ENCODE measurements at regions not wholly inside any gene's neighbourhood (a gene's known extent, or its start where the extent isn't known, plus 50 kb on each side); places are given as distances from the start of the nearest gene placed in this dataset.

DNA sequence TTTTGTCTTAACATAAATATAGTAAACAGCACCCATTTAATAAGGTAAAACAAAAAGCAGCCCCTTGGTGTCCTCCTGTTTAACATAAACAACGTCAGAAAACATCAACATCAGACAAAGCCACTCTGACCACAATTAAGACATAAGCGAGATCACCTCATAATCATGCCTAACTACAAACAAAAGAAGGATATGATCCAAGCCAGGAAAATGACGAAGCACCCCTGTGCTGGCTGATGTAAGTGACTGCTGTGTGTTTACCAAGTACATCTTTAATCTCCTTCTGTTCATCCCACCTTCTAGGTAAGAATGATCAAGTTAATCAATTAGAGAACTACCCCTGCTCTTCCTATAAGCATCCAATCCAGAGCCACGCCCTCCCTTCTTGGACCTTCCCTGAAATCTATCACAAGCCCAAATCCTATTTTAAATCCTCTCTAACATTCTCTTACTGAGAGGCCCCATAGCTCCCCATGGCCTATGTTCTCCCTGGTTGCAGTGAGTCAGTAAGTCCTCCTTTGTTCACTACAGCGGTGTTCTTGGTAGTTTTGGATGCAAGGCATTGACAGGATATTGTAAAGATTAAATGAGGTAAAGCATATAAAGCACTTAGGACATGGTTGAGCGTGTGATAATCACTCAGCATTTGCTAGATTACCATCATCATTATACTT, 424.2 kb downstream of the TSN start:
- TF ChIP-seq, protein P1, sequence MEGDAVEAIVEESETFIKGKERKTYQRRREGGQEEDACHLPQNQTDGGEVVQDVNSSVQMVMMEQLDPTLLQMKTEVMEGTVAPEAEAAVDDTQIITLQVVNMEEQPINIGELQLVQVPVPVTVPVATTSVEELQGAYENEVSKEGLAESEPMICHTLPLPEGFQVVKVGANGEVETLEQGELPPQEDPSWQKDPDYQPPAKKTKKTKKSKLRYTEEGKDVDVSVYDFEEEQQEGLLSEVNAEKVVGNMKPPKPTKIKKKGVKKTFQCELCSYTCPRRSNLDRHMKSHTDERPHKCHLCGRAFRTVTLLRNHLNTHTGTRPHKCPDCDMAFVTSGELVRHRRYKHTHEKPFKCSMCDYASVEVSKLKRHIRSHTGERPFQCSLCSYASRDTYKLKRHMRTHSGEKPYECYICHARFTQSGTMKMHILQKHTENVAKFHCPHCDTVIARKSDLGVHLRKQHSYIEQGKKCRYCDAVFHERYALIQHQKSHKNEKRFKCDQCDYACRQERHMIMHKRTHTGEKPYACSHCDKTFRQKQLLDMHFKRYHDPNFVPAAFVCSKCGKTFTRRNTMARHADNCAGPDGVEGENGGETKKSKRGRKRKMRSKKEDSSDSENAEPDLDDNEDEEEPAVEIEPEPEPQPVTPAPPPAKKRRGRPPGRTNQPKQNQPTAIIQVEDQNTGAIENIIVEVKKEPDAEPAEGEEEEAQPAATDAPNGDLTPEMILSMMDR (IDR thresholded peaks at IDR 0.05; ENCODE audit: insufficient read depth, low read length): no peak
- TF ChIP-seq POLR2AphosphoS5 (IDR thresholded peaks at IDR 0.05; ENCODE audit: low read depth) (no peak), GABPA (IDR thresholded peaks at IDR 0.05; ENCODE audit: low read depth) (no peak), SPI1 (IDR thresholded peaks at IDR 0.05; ENCODE audit: borderline replicate concordance, low read depth) (no peak)
- TF ChIP-seq, protein P2, sequence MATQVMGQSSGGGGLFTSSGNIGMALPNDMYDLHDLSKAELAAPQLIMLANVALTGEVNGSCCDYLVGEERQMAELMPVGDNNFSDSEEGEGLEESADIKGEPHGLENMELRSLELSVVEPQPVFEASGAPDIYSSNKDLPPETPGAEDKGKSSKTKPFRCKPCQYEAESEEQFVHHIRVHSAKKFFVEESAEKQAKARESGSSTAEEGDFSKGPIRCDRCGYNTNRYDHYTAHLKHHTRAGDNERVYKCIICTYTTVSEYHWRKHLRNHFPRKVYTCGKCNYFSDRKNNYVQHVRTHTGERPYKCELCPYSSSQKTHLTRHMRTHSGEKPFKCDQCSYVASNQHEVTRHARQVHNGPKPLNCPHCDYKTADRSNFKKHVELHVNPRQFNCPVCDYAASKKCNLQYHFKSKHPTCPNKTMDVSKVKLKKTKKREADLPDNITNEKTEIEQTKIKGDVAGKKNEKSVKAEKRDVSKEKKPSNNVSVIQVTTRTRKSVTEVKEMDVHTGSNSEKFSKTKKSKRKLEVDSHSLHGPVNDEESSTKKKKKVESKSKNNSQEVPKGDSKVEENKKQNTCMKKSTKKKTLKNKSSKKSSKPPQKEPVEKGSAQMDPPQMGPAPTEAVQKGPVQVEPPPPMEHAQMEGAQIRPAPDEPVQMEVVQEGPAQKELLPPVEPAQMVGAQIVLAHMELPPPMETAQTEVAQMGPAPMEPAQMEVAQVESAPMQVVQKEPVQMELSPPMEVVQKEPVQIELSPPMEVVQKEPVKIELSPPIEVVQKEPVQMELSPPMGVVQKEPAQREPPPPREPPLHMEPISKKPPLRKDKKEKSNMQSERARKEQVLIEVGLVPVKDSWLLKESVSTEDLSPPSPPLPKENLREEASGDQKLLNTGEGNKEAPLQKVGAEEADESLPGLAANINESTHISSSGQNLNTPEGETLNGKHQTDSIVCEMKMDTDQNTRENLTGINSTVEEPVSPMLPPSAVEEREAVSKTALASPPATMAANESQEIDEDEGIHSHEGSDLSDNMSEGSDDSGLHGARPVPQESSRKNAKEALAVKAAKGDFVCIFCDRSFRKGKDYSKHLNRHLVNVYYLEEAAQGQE (IDR thresholded peaks at IDR 0.05; ENCODE audit: insufficient replicate concordance, low read depth): no peak
- Histone ChIP-seq H3K4me3 (replicated peaks; ENCODE audit: insufficient read depth, low read length) (no peak overlapping the region), H3K27me3 (ENCODE audit: insufficient read depth, poor library complexity, severe bottlenecking) (no peaks in the 10 kb centered on the region), H3K27ac (replicated peaks) (no peak overlapping the region)
- DNase-seq (ENCODE audit: low read depth in 1 of 2, low spot score in 1 of 2): no peak

DNA sequence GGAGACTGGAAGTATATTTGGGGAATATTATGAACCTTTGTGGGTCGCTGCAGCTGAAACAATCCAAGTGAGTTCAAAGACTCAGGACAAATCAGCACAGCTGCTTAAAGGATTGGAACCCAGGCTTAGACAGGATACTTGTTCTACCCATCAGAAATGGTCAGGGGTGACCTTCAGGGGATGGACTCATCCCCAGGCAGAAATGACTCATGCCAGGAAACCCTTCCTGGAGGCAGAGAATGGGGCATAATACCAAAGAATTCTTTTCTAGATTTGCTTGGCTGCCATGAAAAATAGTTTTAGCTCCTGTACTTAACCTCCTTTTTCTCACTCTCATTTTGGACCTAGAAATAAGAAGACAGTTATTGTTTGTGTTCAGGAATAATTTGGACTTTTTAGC, 425.5 kb downstream of the TSN start:
- Histone ChIP-seq H3K4me3 (replicated peaks; ENCODE audit: insufficient read depth, low read length) (no peak overlapping the region), H3K27ac (replicated peaks) (no peak overlapping the region), H3K27me3 (ENCODE audit: insufficient read depth, poor library complexity, severe bottlenecking) (no peaks in the 10 kb centered on the region)
- DNase-seq (ENCODE audit: low read depth in 1 of 2, low spot score in 1 of 2): no peak
- no peak for TF ChIP-seq POLR2AphosphoS5 (IDR thresholded peaks at IDR 0.05; ENCODE audit: low read depth)
- TF ChIP-seq, protein P1 (IDR thresholded peaks at IDR 0.05; ENCODE audit: insufficient read depth, low read length): no peak
- TF ChIP-seq, protein P2 (IDR thresholded peaks at IDR 0.05; ENCODE audit: insufficient replicate concordance, low read depth): no peak
- no peak for TF ChIP-seq GABPA (IDR thresholded peaks at IDR 0.05; ENCODE audit: low read depth)
- no peak for TF ChIP-seq SPI1 (IDR thresholded peaks at IDR 0.05; ENCODE audit: borderline replicate concordance, low read depth)

DNA sequence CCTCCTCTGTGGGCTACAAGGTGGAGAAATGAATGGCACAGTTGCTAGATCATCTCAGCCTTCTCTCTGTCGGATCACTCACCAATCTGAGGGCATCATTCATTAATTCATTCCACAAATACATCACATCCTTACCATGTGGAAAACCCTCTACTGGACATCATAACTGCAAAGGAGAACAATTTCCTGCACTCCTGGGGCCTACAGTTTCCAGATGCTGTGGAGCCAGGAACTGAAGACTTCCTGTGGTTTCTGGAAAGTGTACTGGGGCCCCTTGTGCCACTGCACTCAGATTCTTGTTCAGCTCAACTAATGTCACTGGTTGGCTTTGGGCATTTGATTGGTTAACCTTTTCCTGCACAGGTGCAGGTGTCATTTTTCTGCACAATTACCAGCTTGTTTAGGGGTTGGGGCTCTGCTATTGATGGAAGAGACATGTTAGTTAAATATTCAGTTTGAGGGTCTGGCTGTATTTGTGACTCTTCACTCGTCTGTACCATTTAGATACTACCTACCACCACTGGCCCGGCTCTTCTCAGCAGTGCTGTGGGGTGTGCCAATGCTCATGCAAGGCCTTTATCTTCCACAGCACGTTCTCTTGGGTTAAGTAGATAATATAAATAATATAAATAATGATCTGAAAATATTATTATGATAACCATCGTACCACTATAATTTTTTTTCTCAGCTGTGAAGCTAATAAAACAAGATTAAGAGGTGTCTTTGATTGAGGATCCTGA, 427.3 kb downstream of the TSN start:
- no peak overlapping the region for H3K4me3 ChIP-seq (replicated peaks; ENCODE audit: insufficient read depth, low read length)
- TF ChIP-seq, protein P1 (IDR thresholded peaks at IDR 0.05; ENCODE audit: insufficient read depth, low read length): no peak
- TF ChIP-seq POLR2AphosphoS5 (IDR thresholded peaks at IDR 0.05; ENCODE audit: low read depth) (no peak), SPI1 (IDR thresholded peaks at IDR 0.05; ENCODE audit: borderline replicate concordance, low read depth) (no peak), GABPA (IDR thresholded peaks at IDR 0.05; ENCODE audit: low read depth) (no peak)
- TF ChIP-seq, protein P2 (IDR thresholded peaks at IDR 0.05; ENCODE audit: insufficient replicate concordance, low read depth): no peak
- no peak overlapping the region for H3K27ac ChIP-seq (replicated peaks)
- H3K27me3 ChIP-seq (ENCODE audit: insufficient read depth, poor library complexity, severe bottlenecking): no peaks in the 10 kb centered on the region
- no peak for DNase-seq (ENCODE audit: low read depth in 1 of 2, low spot score in 1 of 2)

Measured in HL-60 (cell line).